SK-N-SH treated with all-trans-retinoic acid at 6 μM for 48 hours (cell line): ENCODE measurements at regions not wholly inside any gene's neighbourhood (a gene's known extent, or its start where the extent isn't known, plus 50 kb on each side); places are given as distances from the start of the nearest gene placed in this dataset.
"Not testable (repeated sequence)": the region's sequence is repeated elsewhere in the genome, so short reads cannot be mapped to it uniquely, and the experiment has no call there.

ENCODE experiments used
- ATAC-seq: fragments of 200-7000 bp; cut with Tn5 transposase; 3 replicates; pipeline ENCODE4 v1.9.1; 2020; ENCODE audit warnings: mild to moderate bottlenecking, moderate library complexity
- ARNTL ChIP-seq: fragments of 450-650 bp; formaldehyde crosslinking; IDR thresholded peaks from 2 replicates; pipeline ENCODE4 v1.5.0; 2020; ENCODE audit warnings: low read depth, mild to moderate bottlenecking, moderate library complexity, borderline replicate concordance
- BACH2 ChIP-seq: fragments of 250-450 bp; sonication (Bioruptor Pico); IDR thresholded peaks from 2 replicates; pipeline ENCODE4 v1.9.0; 2021; ENCODE audit warnings: mild to moderate bottlenecking, borderline replicate concordance
- CSDC2 ChIP-seq: fragments of 250-450 bp; sonication (Bioruptor Pico); IDR thresholded peaks from 2 replicates; pipeline ENCODE4 v1.5.0; 2020; ENCODE audit warnings: mild to moderate bottlenecking, moderate library complexity
- CSRNP3 ChIP-seq: fragments of 250-450 bp; sonication (Bioruptor Pico); IDR thresholded peaks from 2 replicates; pipeline ENCODE4 v1.5.1; 2021; ENCODE audit warnings: mild to moderate bottlenecking, moderate library complexity
- ESRRG ChIP-seq: fragments of 250-450 bp; sonication (Bioruptor Pico); IDR thresholded peaks from 2 replicates; pipeline ENCODE4 v1.6.1; 2021; ENCODE audit warnings: mild to moderate bottlenecking
- ISL1 ChIP-seq: fragments of 250-450 bp; sonication (Bioruptor Pico); IDR thresholded peaks from 2 replicates; pipeline ENCODE4 v2.1.2; 2022; ENCODE audit warnings: mild to moderate bottlenecking, moderate library complexity
- OSR1 ChIP-seq: fragments of 250-450 bp; sonication (Bioruptor Pico); IDR thresholded peaks from 2 replicates; pipeline ENCODE4 v1.8.0; 2022; ENCODE audit warnings: moderate library complexity, mild to moderate bottlenecking, inconsistent platforms
- PPARA ChIP-seq: fragments of 250-450 bp; sonication (Bioruptor Pico); IDR thresholded peaks from 2 replicates; pipeline ENCODE4 v1.5.0; 2020; ENCODE audit warnings: mild to moderate bottlenecking, borderline replicate concordance
- RARB ChIP-seq: fragments of 250-450 bp; sonication (Bioruptor Pico); IDR thresholded peaks from 2 replicates; pipeline ENCODE4 v1.8.0; 2021; ENCODE audit warnings: mild to moderate bottlenecking, moderate library complexity
- TCF4 ChIP-seq: fragments of 250-450 bp; sonication (Bioruptor Pico); IDR thresholded peaks from 2 replicates; pipeline ENCODE4 v1.8.0; 2021; ENCODE audit warnings: mild to moderate bottlenecking, moderate library complexity, borderline replicate concordance
- TOX ChIP-seq: fragments of 250-450 bp; sonication (Bioruptor Pico); IDR thresholded peaks from 2 replicates; pipeline ENCODE4 v1.8.0; 2021; ENCODE audit warnings: mild to moderate bottlenecking, moderate library complexity, borderline replicate concordance
- ZFP3 ChIP-seq: fragments of 250-450 bp; sonication (Bioruptor Pico); IDR thresholded peaks from 2 replicates; pipeline ENCODE4 v1.5.0; 2020; ENCODE audit warnings: mild to moderate bottlenecking, moderate library complexity
- ZNF565 ChIP-seq: fragments of 450-650 bp; formaldehyde crosslinking; conservative IDR thresholded peaks from 2 replicates; pipeline ENCODE4 v1.5.0; 2020; ENCODE audit warnings: low read depth, mild to moderate bottlenecking, moderate library complexity
- ZNF70 ChIP-seq: fragments of 450-650 bp; formaldehyde crosslinking; IDR thresholded peaks from 2 replicates; pipeline ENCODE4 v1.5.0; 2020; ENCODE audit warnings: mild to moderate bottlenecking, moderate library complexity
- ZNF8 ChIP-seq: fragments of 450-650 bp; formaldehyde crosslinking; IDR thresholded peaks from 2 replicates; pipeline ENCODE4 v1.5.0; 2020; ENCODE audit warnings: mild to moderate bottlenecking, moderate library complexity
- TF ChIP-seq, protein P1 (sequence below): fragments of 250-450 bp; sonication (Bioruptor Pico); IDR thresholded peaks from 2 replicates; pipeline ENCODE4 v1.8.0; 2021; ENCODE audit warnings: low read depth, mild to moderate bottlenecking, moderate library complexity, borderline replicate concordance
- TF ChIP-seq, protein P2 (sequence below): fragments of 250-450 bp; sonication (Bioruptor Pico); IDR thresholded peaks from 2 replicates; pipeline ENCODE4 v1.8.0; 2020; ENCODE audit warnings: mild to moderate bottlenecking, moderate library complexity, borderline replicate concordance
- TF ChIP-seq, protein P3 (sequence below): fragments of 250-450 bp; sonication (Bioruptor Pico); IDR thresholded peaks from 2 replicates; pipeline ENCODE4 v1.5.1; 2020; ENCODE audit warnings: low read depth, mild to moderate bottlenecking, moderate library complexity
- TF ChIP-seq, protein P4 (sequence below): fragments of 250-450 bp; sonication (Bioruptor Pico); IDR thresholded peaks from 2 replicates; pipeline ENCODE4 v1.5.0; 2020; ENCODE audit warnings: mild to moderate bottlenecking, moderate library complexity

DNA sequence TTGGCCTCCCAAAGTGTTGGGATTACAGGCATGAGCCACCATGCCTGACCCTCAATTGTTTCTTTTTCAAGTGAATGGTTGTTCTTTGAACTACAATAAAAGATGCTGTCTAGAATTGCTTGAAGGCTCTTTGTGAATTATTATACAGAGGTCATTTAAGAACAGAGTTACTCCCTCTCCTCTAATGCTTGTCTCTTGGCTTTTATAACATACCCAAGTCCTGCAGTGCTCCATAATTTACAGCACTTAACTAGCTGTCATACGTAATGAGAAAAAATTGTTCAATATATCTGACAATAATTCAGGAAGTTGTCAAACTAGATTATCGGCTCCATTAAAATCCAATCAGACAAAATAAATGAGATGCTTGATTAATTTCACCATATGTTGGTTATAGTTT lies 823.0 kb upstream of the ATXN7L3B start:
- TF ChIP-seq ZNF565, result no peak
- TF ChIP-seq, protein P1, sequence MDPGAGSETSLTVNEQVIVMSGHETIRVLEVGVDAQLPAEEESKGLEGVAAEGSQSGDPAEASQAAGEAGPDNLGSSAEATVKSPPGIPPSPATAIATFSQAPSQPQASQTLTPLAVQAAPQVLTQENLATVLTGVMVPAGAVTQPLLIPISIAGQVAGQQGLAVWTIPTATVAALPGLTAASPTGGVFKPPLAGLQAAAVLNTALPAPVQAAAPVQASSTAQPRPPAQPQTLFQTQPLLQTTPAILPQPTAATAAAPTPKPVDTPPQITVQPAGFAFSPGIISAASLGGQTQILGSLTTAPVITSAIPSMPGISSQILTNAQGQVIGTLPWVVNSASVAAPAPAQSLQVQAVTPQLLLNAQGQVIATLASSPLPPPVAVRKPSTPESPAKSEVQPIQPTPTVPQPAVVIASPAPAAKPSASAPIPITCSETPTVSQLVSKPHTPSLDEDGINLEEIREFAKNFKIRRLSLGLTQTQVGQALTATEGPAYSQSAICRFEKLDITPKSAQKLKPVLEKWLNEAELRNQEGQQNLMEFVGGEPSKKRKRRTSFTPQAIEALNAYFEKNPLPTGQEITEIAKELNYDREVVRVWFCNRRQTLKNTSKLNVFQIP (CRISPR knock-in tag), result no peak
- ATAC-seq, result no peak

- ATAC-seq, result not testable (repeated sequence)
These were observed 821.5 kb upstream of the ATXN7L3B start for GRCh38 chr12:73716143-73716542.

- TF ChIP-seq PPARA (CRISPR knock-in tag) (no peak), CSDC2 (no peak), TOX (CRISPR knock-in tag) (no peak), CSRNP3 (no peak), ZNF70 (CRISPR knock-in tag) (no peak), ARNTL (CRISPR knock-in tag) (no peak), RARB (CRISPR knock-in tag) (no peak), ESRRG (CRISPR knock-in tag) (no peak), ZNF565 (no peak), OSR1 (CRISPR knock-in tag) (no peak), BACH2 (CRISPR knock-in tag) (no peak)
- TF ChIP-seq, protein P2, sequence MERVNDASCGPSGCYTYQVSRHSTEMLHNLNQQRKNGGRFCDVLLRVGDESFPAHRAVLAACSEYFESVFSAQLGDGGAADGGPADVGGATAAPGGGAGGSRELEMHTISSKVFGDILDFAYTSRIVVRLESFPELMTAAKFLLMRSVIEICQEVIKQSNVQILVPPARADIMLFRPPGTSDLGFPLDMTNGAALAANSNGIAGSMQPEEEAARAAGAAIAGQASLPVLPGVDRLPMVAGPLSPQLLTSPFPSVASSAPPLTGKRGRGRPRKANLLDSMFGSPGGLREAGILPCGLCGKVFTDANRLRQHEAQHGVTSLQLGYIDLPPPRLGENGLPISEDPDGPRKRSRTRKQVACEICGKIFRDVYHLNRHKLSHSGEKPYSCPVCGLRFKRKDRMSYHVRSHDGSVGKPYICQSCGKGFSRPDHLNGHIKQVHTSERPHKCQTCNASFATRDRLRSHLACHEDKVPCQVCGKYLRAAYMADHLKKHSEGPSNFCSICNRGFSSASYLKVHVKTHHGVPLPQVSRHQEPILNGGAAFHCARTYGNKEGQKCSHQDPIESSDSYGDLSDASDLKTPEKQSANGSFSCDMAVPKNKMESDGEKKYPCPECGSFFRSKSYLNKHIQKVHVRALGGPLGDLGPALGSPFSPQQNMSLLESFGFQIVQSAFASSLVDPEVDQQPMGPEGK (CRISPR knock-in tag), result no peak
- TF ChIP-seq, protein P1 (CRISPR knock-in tag), result no peak
- no peak for ATAC-seq
These were observed 818.4 kb upstream of the ATXN7L3B start for GRCh38 chr12:73719223-73719622.

GRCh38 chr12:73726881-73727280 lies 810.8 kb upstream of the ATXN7L3B start:
- TF ChIP-seq, protein P3, sequence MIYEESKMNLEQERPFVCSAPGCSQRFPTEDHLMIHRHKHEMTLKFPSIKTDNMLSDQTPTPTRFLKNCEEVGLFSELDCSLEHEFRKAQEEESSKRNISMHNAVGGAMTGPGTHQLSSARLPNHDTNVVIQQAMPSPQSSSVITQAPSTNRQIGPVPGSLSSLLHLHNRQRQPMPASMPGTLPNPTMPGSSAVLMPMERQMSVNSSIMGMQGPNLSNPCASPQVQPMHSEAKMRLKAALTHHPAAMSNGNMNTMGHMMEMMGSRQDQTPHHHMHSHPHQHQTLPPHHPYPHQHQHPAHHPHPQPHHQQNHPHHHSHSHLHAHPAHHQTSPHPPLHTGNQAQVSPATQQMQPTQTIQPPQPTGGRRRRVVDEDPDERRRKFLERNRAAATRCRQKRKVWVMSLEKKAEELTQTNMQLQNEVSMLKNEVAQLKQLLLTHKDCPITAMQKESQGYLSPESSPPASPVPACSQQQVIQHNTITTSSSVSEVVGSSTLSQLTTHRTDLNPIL (CRISPR knock-in tag), result no peak
- no peak for ATAC-seq

DNA sequence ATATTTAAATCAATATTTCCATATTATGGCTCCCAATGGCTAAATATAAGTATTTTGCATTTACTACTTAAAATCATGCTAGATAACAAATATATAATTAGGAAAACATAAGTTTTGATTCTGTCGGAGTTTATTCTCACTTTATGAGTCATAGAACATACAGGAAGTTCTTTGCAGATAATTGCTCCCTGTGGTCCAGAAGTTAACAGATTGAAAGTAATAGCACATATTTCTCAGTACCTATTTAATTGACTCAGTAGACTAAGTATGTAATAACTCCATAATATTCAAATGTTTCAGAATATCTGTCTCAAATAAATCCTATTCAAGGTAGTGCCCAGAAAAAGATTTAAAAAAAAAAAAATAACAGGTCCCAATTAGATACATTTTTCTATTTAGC lies 806.0 kb upstream of the ATXN7L3B start:
- TF ChIP-seq TCF4 (no peak), TOX (CRISPR knock-in tag) (no peak), CSRNP3 (no peak), ZNF70 (CRISPR knock-in tag) (no peak), RARB (CRISPR knock-in tag) (no peak), ZFP3 (CRISPR knock-in tag) (no peak), ESRRG (CRISPR knock-in tag) (no peak), OSR1 (CRISPR knock-in tag) (no peak), ISL1 (CRISPR knock-in tag) (no peak), ARNTL (CRISPR knock-in tag) (no peak), ZNF8 (no peak)
- TF ChIP-seq, protein P4, sequence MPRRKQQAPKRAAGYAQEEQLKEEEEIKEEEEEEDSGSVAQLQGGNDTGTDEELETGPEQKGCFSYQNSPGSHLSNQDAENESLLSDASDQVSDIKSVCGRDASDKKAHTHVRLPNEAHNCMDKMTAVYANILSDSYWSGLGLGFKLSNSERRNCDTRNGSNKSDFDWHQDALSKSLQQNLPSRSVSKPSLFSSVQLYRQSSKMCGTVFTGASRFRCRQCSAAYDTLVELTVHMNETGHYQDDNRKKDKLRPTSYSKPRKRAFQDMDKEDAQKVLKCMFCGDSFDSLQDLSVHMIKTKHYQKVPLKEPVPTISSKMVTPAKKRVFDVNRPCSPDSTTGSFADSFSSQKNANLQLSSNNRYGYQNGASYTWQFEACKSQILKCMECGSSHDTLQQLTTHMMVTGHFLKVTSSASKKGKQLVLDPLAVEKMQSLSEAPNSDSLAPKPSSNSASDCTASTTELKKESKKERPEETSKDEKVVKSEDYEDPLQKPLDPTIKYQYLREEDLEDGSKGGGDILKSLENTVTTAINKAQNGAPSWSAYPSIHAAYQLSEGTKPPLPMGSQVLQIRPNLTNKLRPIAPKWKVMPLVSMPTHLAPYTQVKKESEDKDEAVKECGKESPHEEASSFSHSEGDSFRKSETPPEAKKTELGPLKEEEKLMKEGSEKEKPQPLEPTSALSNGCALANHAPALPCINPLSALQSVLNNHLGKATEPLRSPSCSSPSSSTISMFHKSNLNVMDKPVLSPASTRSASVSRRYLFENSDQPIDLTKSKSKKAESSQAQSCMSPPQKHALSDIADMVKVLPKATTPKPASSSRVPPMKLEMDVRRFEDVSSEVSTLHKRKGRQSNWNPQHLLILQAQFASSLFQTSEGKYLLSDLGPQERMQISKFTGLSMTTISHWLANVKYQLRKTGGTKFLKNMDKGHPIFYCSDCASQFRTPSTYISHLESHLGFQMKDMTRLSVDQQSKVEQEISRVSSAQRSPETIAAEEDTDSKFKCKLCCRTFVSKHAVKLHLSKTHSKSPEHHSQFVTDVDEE (CRISPR knock-in tag), result no peak
- TF ChIP-seq, all 23 proteins: peak for 0
- ATAC-seq, result no peak
